ENCODE measurements at regions not wholly inside any gene's neighbourhood (a gene's known extent, or its start where the extent isn't known, plus 50 kb on each side); places are given as distances from the start of the nearest gene placed in this dataset.

DNA sequence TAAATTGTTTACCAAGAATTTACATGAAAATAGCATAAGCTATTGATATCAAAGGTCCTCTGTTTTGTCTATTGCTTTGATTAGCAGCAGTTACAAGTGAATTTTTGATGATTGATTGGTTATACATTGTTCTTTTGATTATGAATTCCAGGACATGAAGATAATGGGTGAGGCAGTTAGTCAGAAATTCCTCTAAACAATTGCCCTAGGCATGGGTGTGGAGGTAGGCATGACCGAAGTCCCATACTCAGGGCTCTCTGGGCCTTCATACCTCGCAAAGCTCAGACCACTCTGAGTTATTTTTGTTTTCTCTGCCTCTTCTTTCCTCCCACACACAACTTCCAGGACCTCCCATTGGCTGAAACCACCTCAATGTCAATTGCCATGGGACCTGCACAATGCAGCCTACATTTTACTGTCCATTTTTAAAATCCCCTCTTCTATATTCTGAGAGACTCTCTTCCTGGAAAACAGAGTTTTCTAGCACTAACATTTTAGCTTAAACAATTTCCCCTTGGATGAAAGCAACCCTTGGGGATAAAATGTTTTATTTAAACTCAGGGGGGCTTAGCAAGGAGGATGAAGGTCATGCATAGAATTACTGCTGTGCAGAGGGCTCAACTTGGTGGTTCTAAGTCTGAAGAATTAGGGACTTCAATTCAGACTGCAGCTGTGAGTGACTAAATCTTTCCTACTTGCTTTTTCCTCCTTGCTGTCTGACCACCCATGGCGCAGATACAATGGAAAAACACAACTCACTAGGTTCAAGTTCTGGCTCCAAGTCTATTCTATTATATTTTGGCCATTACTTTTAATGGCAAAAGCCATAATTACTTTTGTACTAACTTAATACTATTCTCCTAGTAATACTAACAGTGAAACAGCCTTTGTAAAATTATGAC is 594.8 kb downstream of the NTRK3 start:
- Histone ChIP-seq H3K4me1 (no peaks in the 10 kb centered on the region), H3K27ac (no peak overlapping the region), H3K9me3 (no peaks in the 10 kb centered on the region), H3K27me3 (no peaks in the 10 kb centered on the region), H3K36me3 (no peaks in the 10 kb centered on the region), H3K4me3 (no peak overlapping the region)
- no peak for DNase-seq (ENCODE audit: low spot score)
- TF ChIP-seq, protein P1, sequence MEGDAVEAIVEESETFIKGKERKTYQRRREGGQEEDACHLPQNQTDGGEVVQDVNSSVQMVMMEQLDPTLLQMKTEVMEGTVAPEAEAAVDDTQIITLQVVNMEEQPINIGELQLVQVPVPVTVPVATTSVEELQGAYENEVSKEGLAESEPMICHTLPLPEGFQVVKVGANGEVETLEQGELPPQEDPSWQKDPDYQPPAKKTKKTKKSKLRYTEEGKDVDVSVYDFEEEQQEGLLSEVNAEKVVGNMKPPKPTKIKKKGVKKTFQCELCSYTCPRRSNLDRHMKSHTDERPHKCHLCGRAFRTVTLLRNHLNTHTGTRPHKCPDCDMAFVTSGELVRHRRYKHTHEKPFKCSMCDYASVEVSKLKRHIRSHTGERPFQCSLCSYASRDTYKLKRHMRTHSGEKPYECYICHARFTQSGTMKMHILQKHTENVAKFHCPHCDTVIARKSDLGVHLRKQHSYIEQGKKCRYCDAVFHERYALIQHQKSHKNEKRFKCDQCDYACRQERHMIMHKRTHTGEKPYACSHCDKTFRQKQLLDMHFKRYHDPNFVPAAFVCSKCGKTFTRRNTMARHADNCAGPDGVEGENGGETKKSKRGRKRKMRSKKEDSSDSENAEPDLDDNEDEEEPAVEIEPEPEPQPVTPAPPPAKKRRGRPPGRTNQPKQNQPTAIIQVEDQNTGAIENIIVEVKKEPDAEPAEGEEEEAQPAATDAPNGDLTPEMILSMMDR (IDR thresholded peaks at IDR 0.05), result no peak

DNA sequence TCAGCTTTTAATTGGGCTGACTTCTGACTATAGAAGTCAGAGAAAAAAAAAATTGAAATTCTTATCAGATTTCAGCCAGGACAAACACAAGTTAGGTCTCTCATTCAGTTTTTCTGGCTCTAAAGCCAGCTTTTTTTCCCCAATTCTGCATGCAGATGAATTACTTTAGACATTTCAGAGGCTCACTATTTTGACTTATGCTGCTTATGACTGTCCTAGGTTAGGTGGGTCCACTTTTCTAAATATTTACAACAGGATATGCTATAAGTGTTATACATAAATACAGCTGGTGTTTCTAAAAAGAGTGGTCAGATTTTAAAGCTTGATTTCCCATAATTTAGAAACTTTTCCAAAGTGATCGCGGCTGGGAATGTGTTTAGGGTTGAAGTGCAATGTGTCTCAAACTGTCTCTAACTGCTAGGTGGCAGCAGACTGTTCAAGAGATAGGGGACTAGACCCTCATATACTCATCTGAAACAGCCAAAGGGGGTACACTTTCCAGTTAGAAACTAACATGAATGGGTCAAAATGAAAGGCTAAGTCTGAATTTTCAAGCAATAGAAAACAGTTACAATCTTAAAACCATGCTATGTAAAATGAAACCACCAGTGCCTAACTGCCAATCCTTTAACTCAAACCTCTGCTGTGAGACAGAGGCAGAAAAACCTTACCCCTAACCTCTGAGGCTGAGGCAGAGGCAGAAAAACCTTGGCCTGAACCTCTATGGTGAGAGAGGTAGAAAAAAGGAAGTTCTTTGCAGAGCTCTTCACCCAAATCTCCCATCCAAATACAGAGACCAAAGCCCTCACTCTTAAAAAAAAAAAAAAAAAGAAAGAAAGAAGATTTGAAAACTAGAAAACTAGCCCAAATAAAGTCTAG is 596.0 kb downstream of the NTRK3 start:
- H3K9me3 ChIP-seq, result no peaks in the 10 kb centered on the region
- no peaks in the 10 kb centered on the region for H3K4me1 ChIP-seq
- H3K27ac ChIP-seq, result no peak overlapping the region
- DNase-seq (ENCODE audit: low spot score), result no peak
- H3K4me3 ChIP-seq, result no peak overlapping the region
- no peaks in the 10 kb centered on the region for H3K36me3 ChIP-seq
- no peaks in the 10 kb centered on the region for H3K27me3 ChIP-seq
- TF ChIP-seq, protein P1 (IDR thresholded peaks at IDR 0.05), result no peak

DNA sequence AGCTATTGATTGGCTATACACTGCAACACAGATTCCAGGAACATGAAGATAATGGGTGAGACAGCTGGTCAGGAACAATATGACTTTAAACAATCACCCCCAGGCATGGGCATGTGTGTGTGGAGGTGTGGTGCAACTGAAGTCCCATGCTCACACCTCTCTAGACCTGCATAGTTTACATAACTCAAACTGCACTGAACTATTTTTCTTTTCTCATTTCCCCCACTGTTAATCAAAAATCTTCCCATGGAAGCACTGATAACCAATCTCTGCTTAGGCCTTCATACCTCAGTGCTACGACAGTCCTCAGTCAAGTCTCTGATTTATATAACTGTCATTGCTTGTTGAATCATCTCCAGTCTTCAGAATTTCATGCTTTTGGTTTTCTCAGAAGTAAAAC is 600.2 kb downstream of the NTRK3 start:
- Histone ChIP-seq H3K27me3 (no peaks in the 10 kb centered on the region), H3K4me1 (no peaks in the 10 kb centered on the region), H3K27ac (no peak overlapping the region), H3K36me3 (no peaks in the 10 kb centered on the region), H3K4me3 (no peak overlapping the region), H3K9me3 (no peaks in the 10 kb centered on the region)
- TF ChIP-seq, protein P1 (IDR thresholded peaks at IDR 0.05), result no peak
- DNase-seq (ENCODE audit: low spot score), result no peak

DNA sequence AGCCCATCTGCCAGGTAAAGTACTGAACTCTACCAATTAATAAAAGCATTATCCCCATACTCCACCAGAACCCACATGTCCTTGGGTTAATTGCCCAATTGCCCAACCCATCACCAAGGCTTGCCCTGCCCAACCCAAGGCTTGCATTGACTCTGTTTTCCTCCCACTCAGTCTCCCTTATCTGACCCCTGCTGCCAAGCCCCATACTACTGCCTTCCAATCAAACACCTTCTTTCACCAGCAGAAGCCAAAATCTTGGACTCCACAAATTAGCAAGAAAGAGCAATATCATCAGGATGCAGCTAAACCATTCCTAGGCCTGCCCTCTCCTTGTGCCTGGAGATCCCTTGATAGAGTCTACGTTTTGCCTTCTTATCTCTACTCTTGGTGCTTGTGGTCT is 602.9 kb downstream of the NTRK3 start:
- no peak overlapping the region for H3K27ac ChIP-seq
- no peaks in the 10 kb centered on the region for H3K36me3 ChIP-seq
- no peaks in the 10 kb centered on the region for H3K4me1 ChIP-seq
- H3K9me3 ChIP-seq, result no peaks in the 10 kb centered on the region
- TF ChIP-seq, protein P1 (IDR thresholded peaks at IDR 0.05), result no peak
- no peak for DNase-seq (ENCODE audit: low spot score)
- H3K27me3 ChIP-seq, result no peaks in the 10 kb centered on the region
- no peak overlapping the region for H3K4me3 ChIP-seq

DNA sequence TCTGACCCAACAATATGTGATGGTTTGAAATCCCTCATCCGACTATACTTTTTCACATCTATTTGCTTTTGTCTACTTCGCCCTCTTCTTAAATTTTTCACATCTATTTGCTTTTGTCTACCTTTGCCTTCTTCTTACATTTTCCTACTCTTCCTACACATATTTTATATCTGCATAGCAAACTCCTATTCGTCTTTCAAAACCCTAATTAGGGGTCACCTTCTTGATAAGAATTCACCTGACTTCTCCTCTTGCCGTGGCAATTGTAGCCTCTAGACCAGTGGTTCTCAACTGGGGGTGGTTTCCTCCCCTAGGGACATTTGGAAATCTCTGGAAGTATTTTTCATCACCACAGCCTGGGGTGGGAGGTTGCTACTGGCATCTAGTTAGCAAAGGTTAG is 607.4 kb downstream of the NTRK3 start:
- TF ChIP-seq, protein P1 (IDR thresholded peaks at IDR 0.05), result no peak
- Histone ChIP-seq H3K9me3 (no peaks in the 10 kb centered on the region), H3K27ac (no peak overlapping the region), H3K36me3 (no peaks in the 10 kb centered on the region), H3K4me1 (no peaks in the 10 kb centered on the region), H3K4me3 (no peak overlapping the region), H3K27me3 (no peaks in the 10 kb centered on the region)
- no peak for DNase-seq (ENCODE audit: low spot score)

Data from right atrium auricular region (tissue), 2 donors.